SK-N-SH (cell line): ENCODE measurements at regions not wholly inside any gene's neighbourhood (a gene's known extent, or its start where the extent isn't known, plus 50 kb on each side); places are given as distances from the start of the nearest gene placed in this dataset.

Experiments used
- CTCF ChIA-PET: fragments of 300-600, 350-600 bp; formaldehyde crosslinking; extraction: SDS; loops from one replicate; lab custom pipeline; 2021; lab: Yijun Ruan, JAX
- POLR2A ChIA-PET: fragments of 350-600 bp; sonication (Branson Sonifier 250); formaldehyde crosslinking; extraction: SDS; loops from one replicate; lab custom pipeline; 2020; ENCODE audit warnings: antibody characterized with exemption, inconsistent platforms; lab: Yijun Ruan, JAX
- DNase-seq: peaks from one replicate; pipeline ENCODE4 v3.0.0; 2012
- H2AFZ ChIP-seq: fragments of 200-600 bp; sonication (generic); 2 replicates; pipeline ENCODE4 v1.8.1; 2016; ENCODE audit warnings: antibody characterized with exemption, mild to moderate bottlenecking, low read depth
- H3F3A ChIP-seq: fragments of 200-600 bp; sonication (generic); replicated peaks from 2 replicates; pipeline ENCODE3; 2016; ENCODE audit warnings: antibody characterized with exemption, mild to moderate bottlenecking; ENCODE audit not compliant: insufficient read depth
- H3K27ac ChIP-seq, 2 experiments: fragments of 200-500 bp in 1 of 2; fragments of 200-600 bp in 1 of 2; sonication (Bioruptor generic) in 1 of 2; sonication (generic), shearing (Covaris generic) in 1 of 2; 2 replicates each; pipeline versions ENCODE4 v1.5.1 to v1.6.1; 2014 to 2016; ENCODE audit warnings: low read depth in 2 of 2, inconsistent platforms in 1 of 2, low read length in 1 of 2, mild to moderate bottlenecking in 1 of 2, mixed read lengths in 1 of 2
- H3K27me3 ChIP-seq: fragments of 200-600 bp; sonication (generic), shearing (Covaris generic); 2 replicates; pipeline ENCODE4 v1.6.1; 2016; ENCODE audit warnings: mixed run types; ENCODE audit not compliant: insufficient read depth
- H3K36me3 ChIP-seq, 2 experiments: fragments of 200-500 bp in 1 of 2; fragments of 200-600 bp in 1 of 2; sonication (Bioruptor generic) in 1 of 2; sonication (generic) in 1 of 2; replicated peaks in 1 of 2; 2 replicates each; pipeline versions ENCODE3 to v1.5.1; 2014 to 2016; ENCODE audit warnings: low read length in 1 of 2, mild to moderate bottlenecking in 1 of 2; ENCODE audit not compliant: insufficient read depth in 2 of 2, control insufficient read depth in 1 of 2
- H3K4me1 ChIP-seq, 2 experiments: fragments of 200-500 bp in 1 of 2; fragments of 200-600 bp in 1 of 2; sonication (Bioruptor generic) in 1 of 2; sonication (generic), shearing (Covaris generic) in 1 of 2; 2 replicates each; pipeline versions ENCODE4 v1.5.1 to v1.6.1; 2014 to 2016; ENCODE audit warnings: low read depth in 1 of 2, low read length in 1 of 2, mixed run types in 1 of 2; ENCODE audit not compliant: insufficient read depth in 2 of 2, control insufficient read depth in 1 of 2
- H3K4me2 ChIP-seq: fragments of 200-600 bp; sonication (generic), shearing (Covaris generic); 2 replicates; pipeline ENCODE4 v1.6.1; 2017; ENCODE audit warnings: mixed run types
- H3K4me3 ChIP-seq, 2 experiments: fragments of 200-500 bp in 1 of 2; fragments of 200-600 bp in 1 of 2; sonication (Bioruptor generic) in 1 of 2; sonication (generic), shearing (Covaris generic) in 1 of 2; 2 replicates each; pipeline versions ENCODE4 v1.5.1 to v1.8.1; 2014 to 2016; ENCODE audit warnings: low read depth in 2 of 2, inconsistent platforms in 1 of 2, low read length in 1 of 2, mild to moderate bottlenecking in 1 of 2, mixed read lengths in 1 of 2, moderate library complexity in 1 of 2
- H3K79me2 ChIP-seq: fragments of 200-600 bp; sonication (generic); 2 replicates; pipeline ENCODE4 v1.8.1; 2017; ENCODE audit warnings: mild to moderate bottlenecking; ENCODE audit not compliant: insufficient read depth
- H3K9ac ChIP-seq: fragments of 200-600 bp; sonication (generic); 2 replicates; pipeline ENCODE4 v1.6.1; 2017; ENCODE audit warnings: mixed run types
- H3K9me2 ChIP-seq: fragments of 200-600 bp; sonication (generic); 2 replicates; pipeline ENCODE4 v1.6.1; 2017; ENCODE audit warnings: mixed run types
- H3K9me3 ChIP-seq: fragments of 200-600 bp; sonication (generic); 2 replicates; pipeline ENCODE4 v1.6.1; 2017; ENCODE audit warnings: mixed run types, mild to moderate bottlenecking, moderate library complexity
- H4K20me1 ChIP-seq: fragments of 200-600 bp; sonication (generic); 2 replicates; pipeline ENCODE4 v1.6.1; 2017; ENCODE audit warnings: mild to moderate bottlenecking, mixed run types; ENCODE audit not compliant: insufficient read depth
- CTCF ChIP-seq: fragments of 200-600 bp; sonication (generic); IDR thresholded peaks from 2 replicates; pipeline ENCODE4 v1.6.1; 2017; ENCODE audit warnings: antibody characterized with exemption, mild to moderate bottlenecking, moderate library complexity
- ELF1 ChIP-seq: IDR thresholded peaks from 2 replicates; pipeline ENCODE4 v1.4.0; 2012
- EP300 ChIP-seq, 2 experiments: IDR thresholded peaks; 2 replicates each; pipeline versions ENCODE4 v1.4.0 to v1.6.1; 2012; ENCODE audit warnings: borderline replicate concordance in 1 of 2, low read depth in 1 of 2, low read length in 1 of 2
- EZH2phosphoT487 ChIP-seq: fragments of 200-600 bp; sonication (generic); IDR thresholded peaks from 2 replicates; pipeline ENCODE4 v1.6.1; 2017; ENCODE audit warnings: low read depth, mixed run types, mild to moderate bottlenecking, antibody characterized with exemption, moderate library complexity, borderline replicate concordance
- FOXM1 ChIP-seq: IDR thresholded peaks from 2 replicates; pipeline ENCODE4 v1.4.0; 2012; ENCODE audit warnings: low read depth, mild to moderate bottlenecking
- GABPA ChIP-seq: IDR thresholded peaks from 2 replicates; pipeline ENCODE4 v1.4.0; 2012; ENCODE audit warnings: low read depth, mild to moderate bottlenecking
- MAX ChIP-seq: IDR thresholded peaks from 2 replicates; pipeline ENCODE4 v1.4.0; 2012; ENCODE audit warnings: low read depth
- PBX3 ChIP-seq: IDR thresholded peaks from 2 replicates; pipeline ENCODE4; 2012
- POLR2AphosphoS5 ChIP-seq: IDR thresholded peaks from 2 replicates; pipeline ENCODE4 v1.6.1; 2012; ENCODE audit warnings: low read depth, low read length
- RAD21 ChIP-seq: IDR thresholded peaks from 2 replicates; pipeline ENCODE4 v1.6.1; 2012; ENCODE audit warnings: mild to moderate bottlenecking, low read length
- RCOR1 ChIP-seq: fragments of 150-350 bp; IDR thresholded peaks from 2 replicates; pipeline ENCODE4 v1.6.1; 2017; ENCODE audit warnings: antibody characterized with exemption, low read length
- RFX5 ChIP-seq: IDR thresholded peaks from 2 replicates; pipeline ENCODE4 v1.6.1; 2012; ENCODE audit warnings: mild to moderate bottlenecking, improper control_type of control experiment, low read length
- RXRA ChIP-seq: IDR thresholded peaks from 2 replicates; pipeline ENCODE4 v1.4.0; 2012; ENCODE audit warnings: low read depth, mild to moderate bottlenecking, borderline replicate concordance
- SMC3 ChIP-seq: IDR thresholded peaks from 2 replicates; pipeline ENCODE4 v1.6.1; 2012; ENCODE audit warnings: low read depth, low read length, improper control_type of control experiment
- TCF12 ChIP-seq: IDR thresholded peaks from 2 replicates; pipeline ENCODE4 v1.4.0; 2012
- YY1 ChIP-seq: IDR thresholded peaks from 2 replicates; pipeline ENCODE4 v1.4.0; 2012; ENCODE audit warnings: low read depth, mild to moderate bottlenecking
- WGBS: methylation state at CpG from one replicate; pipeline ENCODE4 v1.1.6; 2017; ENCODE audit warnings: low lambda C conversion rate; 5-methylcytosine and 5-hydroxymethylcytosine counted together
- TF ChIP-seq, protein P1 (sequence below): IDR thresholded peaks from 2 replicates; pipeline ENCODE4 v1.6.1; 2012; ENCODE audit warnings: mild to moderate bottlenecking, low read depth, low read length, moderate library complexity
- TF ChIP-seq, protein P2 (sequence below): IDR thresholded peaks from 2 replicates; pipeline ENCODE4 v1.4.0; 2012; ENCODE audit warnings: low read depth, borderline replicate concordance
- TF ChIP-seq, protein P3 (sequence below): fragments of 150-350 bp; IDR thresholded peaks from 2 replicates; pipeline ENCODE4 v1.6.1; 2017; ENCODE audit warnings: antibody characterized with exemption, low read length, low read depth, borderline replicate concordance

- CTCF ChIA-PET = no interaction called here
- Histone ChIP-seq H3K9ac (no peak overlapping the region), H3K27ac (no peak overlapping the region), H3F3A (no peaks in the 10 kb centered on the region), H3K4me1 (no peaks in the 10 kb centered on the region), H3K27me3 (no peaks in the 10 kb centered on the region), H3K4me2 (no peak overlapping the region), H4K20me1 (no peaks in the 10 kb centered on the region), H3K9me3 (no peaks in the 10 kb centered on the region; the same call in 1 of the 2 replicates), H3K9me2 (no peaks in the 10 kb centered on the region; the same call in 1 of the 2 replicates), H3K36me3 (no peaks in the 10 kb centered on the region), H3K4me3 (no peak overlapping the region), H3K79me2 (no peaks in the 10 kb centered on the region), H2AFZ (no peak overlapping the region)
- DNase-seq = no peak
- WGBS = 23% methylated on average over 2 of the region's 2 CpGs
- no peak for TF ChIP-seq SMC3
- TF ChIP-seq RAD21 = no peak
- no peak for TF ChIP-seq MAX
- TF ChIP-seq, protein P1, sequence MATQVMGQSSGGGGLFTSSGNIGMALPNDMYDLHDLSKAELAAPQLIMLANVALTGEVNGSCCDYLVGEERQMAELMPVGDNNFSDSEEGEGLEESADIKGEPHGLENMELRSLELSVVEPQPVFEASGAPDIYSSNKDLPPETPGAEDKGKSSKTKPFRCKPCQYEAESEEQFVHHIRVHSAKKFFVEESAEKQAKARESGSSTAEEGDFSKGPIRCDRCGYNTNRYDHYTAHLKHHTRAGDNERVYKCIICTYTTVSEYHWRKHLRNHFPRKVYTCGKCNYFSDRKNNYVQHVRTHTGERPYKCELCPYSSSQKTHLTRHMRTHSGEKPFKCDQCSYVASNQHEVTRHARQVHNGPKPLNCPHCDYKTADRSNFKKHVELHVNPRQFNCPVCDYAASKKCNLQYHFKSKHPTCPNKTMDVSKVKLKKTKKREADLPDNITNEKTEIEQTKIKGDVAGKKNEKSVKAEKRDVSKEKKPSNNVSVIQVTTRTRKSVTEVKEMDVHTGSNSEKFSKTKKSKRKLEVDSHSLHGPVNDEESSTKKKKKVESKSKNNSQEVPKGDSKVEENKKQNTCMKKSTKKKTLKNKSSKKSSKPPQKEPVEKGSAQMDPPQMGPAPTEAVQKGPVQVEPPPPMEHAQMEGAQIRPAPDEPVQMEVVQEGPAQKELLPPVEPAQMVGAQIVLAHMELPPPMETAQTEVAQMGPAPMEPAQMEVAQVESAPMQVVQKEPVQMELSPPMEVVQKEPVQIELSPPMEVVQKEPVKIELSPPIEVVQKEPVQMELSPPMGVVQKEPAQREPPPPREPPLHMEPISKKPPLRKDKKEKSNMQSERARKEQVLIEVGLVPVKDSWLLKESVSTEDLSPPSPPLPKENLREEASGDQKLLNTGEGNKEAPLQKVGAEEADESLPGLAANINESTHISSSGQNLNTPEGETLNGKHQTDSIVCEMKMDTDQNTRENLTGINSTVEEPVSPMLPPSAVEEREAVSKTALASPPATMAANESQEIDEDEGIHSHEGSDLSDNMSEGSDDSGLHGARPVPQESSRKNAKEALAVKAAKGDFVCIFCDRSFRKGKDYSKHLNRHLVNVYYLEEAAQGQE = no peak
- TF ChIP-seq YY1 = no peak
- TF ChIP-seq GABPA = no peak
- TF ChIP-seq EP300 (IDR thresholded peaks at IDR 0.05; ENCODE audit: borderline replicate concordance in 1 of 2, low read depth in 1 of 2, low read length in 1 of 2) = no peak
- no peak for TF ChIP-seq ELF1
- TF ChIP-seq, protein P2, sequence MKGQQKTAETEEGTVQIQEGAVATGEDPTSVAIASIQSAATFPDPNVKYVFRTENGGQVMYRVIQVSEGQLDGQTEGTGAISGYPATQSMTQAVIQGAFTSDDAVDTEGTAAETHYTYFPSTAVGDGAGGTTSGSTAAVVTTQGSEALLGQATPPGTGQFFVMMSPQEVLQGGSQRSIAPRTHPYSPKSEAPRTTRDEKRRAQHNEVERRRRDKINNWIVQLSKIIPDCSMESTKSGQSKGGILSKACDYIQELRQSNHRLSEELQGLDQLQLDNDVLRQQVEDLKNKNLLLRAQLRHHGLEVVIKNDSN = no peak
- no peak for TF ChIP-seq FOXM1
- TF ChIP-seq, all 33 proteins: peak for 0
- POLR2A ChIA-PET = no interaction called here
Measured at GRCh38 chr3:6523043-6523442, 337.9 kb upstream of the GRM7 start.

DNA sequence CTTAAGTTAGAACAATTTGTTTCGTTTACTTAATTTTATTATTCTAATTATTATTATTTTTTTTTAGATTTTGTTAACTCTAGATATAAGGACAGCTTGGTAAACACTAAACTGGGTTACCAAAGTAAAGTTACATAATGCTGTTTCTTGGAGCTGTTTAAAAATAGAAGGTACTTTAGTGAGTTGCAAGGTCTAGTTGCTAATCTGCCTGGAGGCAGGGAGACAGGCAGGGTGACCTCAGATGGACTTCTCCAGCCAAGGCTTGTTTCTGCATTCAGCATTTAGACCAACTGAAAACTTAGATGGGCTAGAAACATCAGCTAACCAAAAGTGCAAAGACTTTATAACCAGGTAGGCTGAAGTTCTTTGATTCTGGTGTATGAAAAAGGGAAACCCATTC is 336.4 kb upstream of the GRM7 start:
- no peaks in the 10 kb centered on the region for H3K4me1 ChIP-seq
- ChIA-PET CTCF (no interaction called here), POLR2A (no interaction called here)
- no peaks in the 10 kb centered on the region for H3K27me3 ChIP-seq
- H3K4me2 ChIP-seq = no peak overlapping the region
- H3K9me2 ChIP-seq = no peaks in the 10 kb centered on the region
- H3F3A ChIP-seq = no peaks in the 10 kb centered on the region
- H2AFZ ChIP-seq = no peak overlapping the region
- no peak overlapping the region for H3K9ac ChIP-seq
- 4% methylated on average over 1 of the region's 1 CpG for WGBS
- no peaks in the 10 kb centered on the region for H4K20me1 ChIP-seq
- H3K36me3 ChIP-seq = no peaks in the 10 kb centered on the region
- DNase-seq = no peak
- H3K79me2 ChIP-seq = no peaks in the 10 kb centered on the region
- H3K27ac ChIP-seq = no peak overlapping the region
- H3K4me3 ChIP-seq = no peak overlapping the region
- no peaks in the 10 kb centered on the region; the same call in 1 of the 2 replicates for H3K9me3 ChIP-seq
- no peak for TF ChIP-seq POLR2AphosphoS5
- TF ChIP-seq, protein P3, sequence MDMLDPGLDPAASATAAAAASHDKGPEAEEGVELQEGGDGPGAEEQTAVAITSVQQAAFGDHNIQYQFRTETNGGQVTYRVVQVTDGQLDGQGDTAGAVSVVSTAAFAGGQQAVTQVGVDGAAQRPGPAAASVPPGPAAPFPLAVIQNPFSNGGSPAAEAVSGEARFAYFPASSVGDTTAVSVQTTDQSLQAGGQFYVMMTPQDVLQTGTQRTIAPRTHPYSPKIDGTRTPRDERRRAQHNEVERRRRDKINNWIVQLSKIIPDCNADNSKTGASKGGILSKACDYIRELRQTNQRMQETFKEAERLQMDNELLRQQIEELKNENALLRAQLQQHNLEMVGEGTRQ = no peak
- no peak for TF ChIP-seq RCOR1
- TF ChIP-seq FOXM1 = no peak
- no peak for TF ChIP-seq TCF12
- no peak for TF ChIP-seq EZH2phosphoT487
- no peak for TF ChIP-seq PBX3
- no peak for TF ChIP-seq SMC3
- no peak for TF ChIP-seq RFX5
- TF ChIP-seq RXRA = no peak
- no peak for TF ChIP-seq ELF1
- no peak for TF ChIP-seq CTCF
